Spleen (tissue), 11 donors: ENCODE measurements at regions not wholly inside any gene's neighbourhood (a gene's known extent, or its start where the extent isn't known, plus 50 kb on each side); places are given as distances from the start of the nearest gene placed in this dataset.

Source experiments
- DNase-seq: peaks from one replicate; pipeline ENCODE4 v3.0.0-alpha.2; 2020
- H3K27ac ChIP-seq, 8 donors: fragments of 200-600 bp; sonication (generic) in 7 of 8; 1 replicate in 4 of 8; 2 replicates in 4 of 8; pipeline versions ENCODE4 v1.5.0 to v1.8.0; 2016 to 2021; ENCODE audit warnings: inconsistent platforms in 4 of 8, mild to moderate bottlenecking in 4 of 8, moderate library complexity in 1 of 8
- H3K27me3 ChIP-seq, 7 donors: fragments of 200-600 bp; sonication (generic) in 6 of 7; replicated peaks in 1 of 7; 1 replicate in 4 of 7; 2 replicates in 3 of 7; pipeline versions ENCODE4 v1.5.0 to v1.8.0; 2016 to 2021; ENCODE audit warnings: inconsistent platforms in 3 of 7, mild to moderate bottlenecking in 1 of 7
- H3K36me3 ChIP-seq, 6 donors: fragments of 200-600 bp; sonication (generic) in 5 of 6; 1 replicate in 4 of 6; 2 replicates in 2 of 6; pipeline versions ENCODE4 v1.5.0 to v1.8.0; 2016 to 2021; ENCODE audit warnings: inconsistent platforms in 2 of 6
- H3K4me1 ChIP-seq, 6 donors: fragments of 200-600 bp; sonication (generic) in 5 of 6; 1 replicate in 3 of 6; 2 replicates in 3 of 6; pipeline versions ENCODE4 v1.5.0 to v1.8.0; 2016 to 2021; ENCODE audit warnings: inconsistent platforms in 3 of 6
- H3K4me3 ChIP-seq, 8 donors: fragments of 200-600 bp; sonication (generic) in 7 of 8; 1 replicate in 4 of 8; 2 replicates in 4 of 8; pipeline versions ENCODE4 v1.5.0 to v1.8.0; 2016 to 2021; ENCODE audit warnings: inconsistent platforms in 4 of 8, mild to moderate bottlenecking in 4 of 8, moderate library complexity in 2 of 8
- H3K9me3 ChIP-seq, 8 donors: fragments of 200-600 bp; sonication (generic) in 7 of 8; 1 replicate in 4 of 8; 2 replicates in 4 of 8; pipeline versions ENCODE4 v1.5.0 to v1.8.0; 2016 to 2021; ENCODE audit warnings: inconsistent platforms in 4 of 8
- POLR2A ChIP-seq, 3 donors: fragments of 450-650 bp; IDR thresholded peaks; one replicate each; pipeline ENCODE4 v1.5.1; 2017; ENCODE audit warnings: antibody characterized with exemption in 3 of 3, mild to moderate bottlenecking in 1 of 3
- POLR2AphosphoS5 ChIP-seq, 3 donors: sonication (generic); formaldehyde crosslinking; IDR thresholded peaks; one replicate each; pipeline ENCODE4 v1.5.1; 2017; ENCODE audit warnings: antibody characterized with exemption in 3 of 3
- WGBS, 5 donors: extraction: QIAGEN DNeasy Blood & Tissue Kit in 3 of 5; methylation state at CpG; one replicate each; pipeline versions ENCODE4 v1.1.5 to v1.1.7; 2013 to 2018; 5-methylcytosine and 5-hydroxymethylcytosine counted together
- intact Hi-C: fragments of 100-400 bp; cut with DNase I; formaldehyde crosslinking; loops from one replicate; pipeline ENCODE4 v1.15.0; 2023; ENCODE audit warnings: low total_unique reads
- TF ChIP-seq, protein P1 (sequence below), 11 experiments: fragments of 200-600 bp in 7 of 11; fragments of 450-650 bp in 4 of 11; sonication (generic) in 4 of 11; IDR thresholded peaks in 8 of 11; conservative IDR thresholded peaks in 3 of 11; 1 replicate in 7 of 11; 2 replicates in 4 of 11; pipeline versions ENCODE4 v1.4.0 to v1.8.0; 2016 to 2021; ENCODE audit warnings: antibody characterized with exemption in 11 of 11, inconsistent platforms in 4 of 11, mild to moderate bottlenecking in 1 of 11
- donor health status: healthy with polysubstance abuse.
- donor health status: DM: no; HTN: no; CAD: no; lungs with moderate emphysema.
- donor health status: DM: no; HTN: no; CAD: no.
- donor health status: Bipolar disorder and iron deficiency.
- donor health status: healthy.
- donor health status: DM: no; HTN: no; CAD: no.
- donor health status: DM: yes; HTN: yes; CAD: no.

DNA sequence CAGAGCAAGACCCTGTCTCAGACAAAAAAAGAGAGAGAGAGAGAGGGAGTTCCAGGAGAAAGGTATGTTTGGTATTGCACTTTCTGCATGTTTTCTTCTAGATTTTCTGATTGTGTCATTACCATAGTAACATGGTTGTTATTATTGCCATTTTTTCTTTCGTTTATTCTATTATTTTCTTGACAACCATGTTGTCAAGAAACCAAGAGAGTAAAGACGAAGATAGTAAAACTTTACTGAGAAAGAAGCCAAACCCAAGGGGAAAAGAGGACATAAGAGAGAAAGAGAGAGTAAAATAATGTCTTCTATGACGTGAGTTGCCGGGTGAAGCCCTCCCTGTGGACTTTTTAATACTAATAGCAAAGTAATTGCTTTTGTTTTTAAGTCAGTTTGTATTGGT is 1186.0 kb upstream of the SEL1L start:
- Histone ChIP-seq H3K27ac (no peak overlapping the region), H3K36me3 (no peaks in the 10 kb centered on the region), H3K27me3 (no peaks in the 10 kb centered on the region), H3K4me1 (no peaks in the 10 kb centered on the region), H3K9me3 (no peaks in the 10 kb centered on the region), H3K4me3 (no peak overlapping the region)
- TF ChIP-seq POLR2A (IDR thresholded peaks at IDR 0.05): no peak
- TF ChIP-seq POLR2AphosphoS5 (IDR thresholded peaks at IDR 0.05): no peak
- TF ChIP-seq, protein P1, sequence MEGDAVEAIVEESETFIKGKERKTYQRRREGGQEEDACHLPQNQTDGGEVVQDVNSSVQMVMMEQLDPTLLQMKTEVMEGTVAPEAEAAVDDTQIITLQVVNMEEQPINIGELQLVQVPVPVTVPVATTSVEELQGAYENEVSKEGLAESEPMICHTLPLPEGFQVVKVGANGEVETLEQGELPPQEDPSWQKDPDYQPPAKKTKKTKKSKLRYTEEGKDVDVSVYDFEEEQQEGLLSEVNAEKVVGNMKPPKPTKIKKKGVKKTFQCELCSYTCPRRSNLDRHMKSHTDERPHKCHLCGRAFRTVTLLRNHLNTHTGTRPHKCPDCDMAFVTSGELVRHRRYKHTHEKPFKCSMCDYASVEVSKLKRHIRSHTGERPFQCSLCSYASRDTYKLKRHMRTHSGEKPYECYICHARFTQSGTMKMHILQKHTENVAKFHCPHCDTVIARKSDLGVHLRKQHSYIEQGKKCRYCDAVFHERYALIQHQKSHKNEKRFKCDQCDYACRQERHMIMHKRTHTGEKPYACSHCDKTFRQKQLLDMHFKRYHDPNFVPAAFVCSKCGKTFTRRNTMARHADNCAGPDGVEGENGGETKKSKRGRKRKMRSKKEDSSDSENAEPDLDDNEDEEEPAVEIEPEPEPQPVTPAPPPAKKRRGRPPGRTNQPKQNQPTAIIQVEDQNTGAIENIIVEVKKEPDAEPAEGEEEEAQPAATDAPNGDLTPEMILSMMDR (IDR thresholded peaks at IDR 0.05 in 8 of 11, conservative IDR thresholded peaks at IDR 0.05 in 3 of 11): no peak
- WGBS, 5 donors: 56 to 78% (median 74%) methylated on average over 4 of the region's 4 CpGs
- intact Hi-C loops: no loop called here
- no peak for DNase-seq

DNA sequence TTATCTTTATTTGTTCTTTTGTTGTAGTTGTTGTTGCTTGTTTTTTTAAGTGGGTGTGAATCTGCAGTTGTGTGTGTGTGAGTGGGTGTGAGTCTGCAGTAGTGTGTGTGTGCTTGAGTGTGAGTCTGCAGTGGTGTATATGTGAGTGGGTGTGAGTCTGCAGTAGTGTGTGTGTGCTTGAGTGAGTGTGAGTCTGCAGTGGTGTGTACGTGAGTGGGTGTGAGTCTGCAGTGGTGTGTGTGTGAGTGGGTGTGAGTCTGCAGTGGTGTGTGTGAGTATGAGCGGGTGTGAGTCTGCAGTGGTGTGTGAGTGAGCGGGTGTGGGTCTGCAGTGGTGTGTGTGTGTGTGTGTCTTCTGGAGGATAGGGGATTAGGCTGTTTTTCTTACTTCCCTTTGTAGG is 1186.8 kb upstream of the SEL1L start:
- H3K27me3 ChIP-seq: no peaks in the 10 kb centered on the region
- no peak overlapping the region for H3K27ac ChIP-seq
- no peak overlapping the region for H3K4me3 ChIP-seq
- no peak for DNase-seq
- TF ChIP-seq, protein P1 (IDR thresholded peaks at IDR 0.05 in 8 of 11, conservative IDR thresholded peaks at IDR 0.05 in 3 of 11): no peak
- TF ChIP-seq POLR2AphosphoS5 (IDR thresholded peaks at IDR 0.05): no peak
- TF ChIP-seq POLR2A (IDR thresholded peaks at IDR 0.05): no peak
- WGBS, 5 donors: 57 to 94% (median 76%) methylated on average over 3 of the region's 3 CpGs
- intact Hi-C loops: no loop called here
- H3K36me3 ChIP-seq: no peaks in the 10 kb centered on the region
- no peaks in the 10 kb centered on the region for H3K9me3 ChIP-seq
- H3K4me1 ChIP-seq: no peaks in the 10 kb centered on the region

DNA sequence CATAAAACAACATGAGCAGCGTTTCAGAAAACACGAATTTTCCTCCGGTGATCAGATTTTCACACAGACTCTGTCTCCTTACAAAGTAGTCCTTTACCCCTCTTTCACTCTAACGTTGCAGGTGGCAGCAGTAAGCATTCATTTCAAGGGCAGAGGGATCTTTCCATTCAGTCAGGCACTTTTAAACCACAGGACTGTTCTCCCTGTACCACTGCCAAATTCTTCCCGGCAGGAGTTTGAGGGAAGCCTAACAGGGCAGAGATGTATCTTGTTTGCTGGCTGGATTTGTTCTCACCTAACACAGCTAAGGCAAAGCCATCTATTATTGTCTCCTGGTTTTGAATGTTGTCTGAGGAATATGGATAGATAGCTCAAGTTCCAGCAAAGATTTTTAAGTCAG is 1187.3 kb upstream of the SEL1L start:
- no peak overlapping the region for H3K4me3 ChIP-seq
- H3K4me1 ChIP-seq: no peaks in the 10 kb centered on the region
- no peaks in the 10 kb centered on the region for H3K9me3 ChIP-seq
- TF ChIP-seq POLR2A (IDR thresholded peaks at IDR 0.05) (no peak), POLR2AphosphoS5 (IDR thresholded peaks at IDR 0.05) (no peak)
- TF ChIP-seq, protein P1 (IDR thresholded peaks at IDR 0.05 in 8 of 11, conservative IDR thresholded peaks at IDR 0.05 in 3 of 11): no peak
- WGBS, 5 donors: 47 to 68% (median 63%) methylated on average over 5 of the region's 5 CpGs
- H3K36me3 ChIP-seq: no peaks in the 10 kb centered on the region
- H3K27ac ChIP-seq: no peak overlapping the region
- no peaks in the 10 kb centered on the region for H3K27me3 ChIP-seq
- DNase-seq: no peak
- intact Hi-C loops: no loop called here

DNA sequence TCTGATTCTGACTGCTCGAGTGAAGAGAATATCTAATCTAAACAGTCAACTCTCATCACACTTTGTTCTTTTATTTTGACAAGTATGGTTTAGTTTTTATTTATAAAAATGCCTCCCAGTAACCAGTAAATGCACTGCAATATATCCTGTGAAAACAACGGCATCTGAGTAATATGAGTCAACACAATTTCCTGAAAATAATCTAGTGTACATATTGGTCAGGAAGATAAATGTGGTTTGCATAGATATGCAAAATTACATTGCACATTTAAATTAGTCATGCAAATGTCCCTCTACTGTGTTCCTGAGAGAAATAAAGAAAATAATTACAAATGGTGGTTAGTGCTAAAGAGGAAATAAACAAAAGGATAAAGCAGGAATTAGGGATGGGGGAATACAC is 1190.7 kb upstream of the SEL1L start:
- TF ChIP-seq, protein P1 (IDR thresholded peaks at IDR 0.05 in 8 of 11, conservative IDR thresholded peaks at IDR 0.05 in 3 of 11): no peak
- TF ChIP-seq POLR2AphosphoS5 (IDR thresholded peaks at IDR 0.05): no peak
- no peak for TF ChIP-seq POLR2A (IDR thresholded peaks at IDR 0.05)
- no peaks in the 10 kb centered on the region for H3K4me1 ChIP-seq
- no peak for DNase-seq
- no peaks in the 10 kb centered on the region for H3K36me3 ChIP-seq
- intact Hi-C loops: no loop called here
- H3K27ac ChIP-seq: no peak overlapping the region
- peaks cover 0 to 3% (median 0%) of the 10 kb centered on the region in 8 donors for H3K9me3 ChIP-seq
- no peak overlapping the region for H3K4me3 ChIP-seq
- 15 to 30% (median 15%) methylated on average over 2 of the region's 2 CpGs for WGBS, 5 donors
- H3K27me3 ChIP-seq: no peaks in the 10 kb centered on the region
